WERI-Rb-1 (cell line): ENCODE measurements at regions not wholly inside any gene's neighbourhood (a gene's known extent, or its start where the extent isn't known, plus 50 kb on each side); places are given as distances from the start of the nearest gene placed in this dataset.

Experiments used
- DNase-seq: peaks from one replicate; pipeline ENCODE4 v3.0.0-alpha.2; 2020
- H3K27ac ChIP-seq: fragments of 250-450 bp; sonication (Bioruptor Pico); 2 replicates; pipeline ENCODE4 v1.5.1; 2020; ENCODE audit warnings: mild to moderate bottlenecking, moderate library complexity
- H3K27me3 ChIP-seq: fragments of 250-450 bp; sonication (Bioruptor Pico); 2 replicates; pipeline ENCODE4 v1.5.1; 2021; ENCODE audit warnings: mild to moderate bottlenecking, low read depth, moderate library complexity; ENCODE audit not compliant: insufficient read depth, severe bottlenecking
- H3K36me3 ChIP-seq: fragments of 250-450 bp; sonication (Bioruptor Pico); 2 replicates; pipeline ENCODE4 v1.5.1; 2020; ENCODE audit warnings: mild to moderate bottlenecking, moderate library complexity
- H3K4me3 ChIP-seq: 2 replicates; pipeline ENCODE4 v1.5.1; 2011; ENCODE audit warnings: low read depth, mild to moderate bottlenecking, control low read depth, low read length
- H3K9me3 ChIP-seq: fragments of 250-450 bp; sonication (Bioruptor Pico); 2 replicates; pipeline ENCODE4 v1.5.1; 2021; ENCODE audit warnings: mild to moderate bottlenecking, moderate library complexity; ENCODE audit not compliant: severe bottlenecking
- TF ChIP-seq, protein P1 (sequence below): IDR thresholded peaks from 2 replicates; pipeline ENCODE4 v1.5.1; 2011; ENCODE audit warnings: low read depth, mild to moderate bottlenecking, control low read depth, inconsistent platforms, low read length

GRCh38 chr12:78407722-78408121 is 456.9 kb upstream of the SYT1 start:
- TF ChIP-seq, protein P1, sequence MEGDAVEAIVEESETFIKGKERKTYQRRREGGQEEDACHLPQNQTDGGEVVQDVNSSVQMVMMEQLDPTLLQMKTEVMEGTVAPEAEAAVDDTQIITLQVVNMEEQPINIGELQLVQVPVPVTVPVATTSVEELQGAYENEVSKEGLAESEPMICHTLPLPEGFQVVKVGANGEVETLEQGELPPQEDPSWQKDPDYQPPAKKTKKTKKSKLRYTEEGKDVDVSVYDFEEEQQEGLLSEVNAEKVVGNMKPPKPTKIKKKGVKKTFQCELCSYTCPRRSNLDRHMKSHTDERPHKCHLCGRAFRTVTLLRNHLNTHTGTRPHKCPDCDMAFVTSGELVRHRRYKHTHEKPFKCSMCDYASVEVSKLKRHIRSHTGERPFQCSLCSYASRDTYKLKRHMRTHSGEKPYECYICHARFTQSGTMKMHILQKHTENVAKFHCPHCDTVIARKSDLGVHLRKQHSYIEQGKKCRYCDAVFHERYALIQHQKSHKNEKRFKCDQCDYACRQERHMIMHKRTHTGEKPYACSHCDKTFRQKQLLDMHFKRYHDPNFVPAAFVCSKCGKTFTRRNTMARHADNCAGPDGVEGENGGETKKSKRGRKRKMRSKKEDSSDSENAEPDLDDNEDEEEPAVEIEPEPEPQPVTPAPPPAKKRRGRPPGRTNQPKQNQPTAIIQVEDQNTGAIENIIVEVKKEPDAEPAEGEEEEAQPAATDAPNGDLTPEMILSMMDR: no peak
- no peak overlapping the region for H3K27ac ChIP-seq
- no peak for DNase-seq
- no peaks in the 10 kb centered on the region for H3K27me3 ChIP-seq
- H3K9me3 ChIP-seq: no peaks in the 10 kb centered on the region
- no peaks in the 10 kb centered on the region for H3K36me3 ChIP-seq
- no peak overlapping the region for H3K4me3 ChIP-seq

GRCh38 chr12:78414071-78414470 is 450.5 kb upstream of the SYT1 start:
- no peaks in the 10 kb centered on the region for H3K36me3 ChIP-seq
- DNase-seq: no peak
- H3K27ac ChIP-seq: no peak overlapping the region
- no peak overlapping the region for H3K4me3 ChIP-seq
- no peaks in the 10 kb centered on the region for H3K9me3 ChIP-seq
- TF ChIP-seq, protein P1: no peak
- no peaks in the 10 kb centered on the region for H3K27me3 ChIP-seq

- Histone ChIP-seq H3K27me3 (no peaks in the 10 kb centered on the region), H3K27ac (no peak overlapping the region), H3K9me3 (no peaks in the 10 kb centered on the region), H3K4me3 (no peak overlapping the region), H3K36me3 (no peaks in the 10 kb centered on the region)
- DNase-seq: no peak
- TF ChIP-seq, protein P1: no peak
Measured at GRCh38 chr12:78418919-78419318, 445.7 kb upstream of the SYT1 start.

DNA sequence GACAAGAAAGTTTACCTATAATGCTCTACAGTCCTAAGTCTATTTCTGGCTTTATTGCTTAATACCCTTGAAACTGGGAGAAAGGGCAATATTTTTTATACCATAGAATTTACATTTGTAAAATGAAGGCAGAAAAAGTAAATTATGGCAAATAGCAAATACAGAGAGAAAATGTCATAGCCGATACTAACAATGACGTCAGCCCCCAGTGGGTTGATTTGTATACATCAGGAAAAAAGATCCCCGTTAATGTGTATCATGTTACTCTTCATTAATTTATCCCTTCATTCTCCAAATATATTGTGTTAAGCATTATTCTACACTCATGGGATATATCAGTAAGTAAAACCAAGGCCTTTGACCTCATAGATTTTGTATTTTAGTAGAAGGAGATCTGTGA is 445.1 kb upstream of the SYT1 start:
- no peaks in the 10 kb centered on the region for H3K27me3 ChIP-seq
- H3K9me3 ChIP-seq: no peaks in the 10 kb centered on the region
- no peak overlapping the region for H3K27ac ChIP-seq
- H3K36me3 ChIP-seq: no peaks in the 10 kb centered on the region
- TF ChIP-seq, protein P1: no peak
- no peak for DNase-seq
- no peak overlapping the region for H3K4me3 ChIP-seq

DNA sequence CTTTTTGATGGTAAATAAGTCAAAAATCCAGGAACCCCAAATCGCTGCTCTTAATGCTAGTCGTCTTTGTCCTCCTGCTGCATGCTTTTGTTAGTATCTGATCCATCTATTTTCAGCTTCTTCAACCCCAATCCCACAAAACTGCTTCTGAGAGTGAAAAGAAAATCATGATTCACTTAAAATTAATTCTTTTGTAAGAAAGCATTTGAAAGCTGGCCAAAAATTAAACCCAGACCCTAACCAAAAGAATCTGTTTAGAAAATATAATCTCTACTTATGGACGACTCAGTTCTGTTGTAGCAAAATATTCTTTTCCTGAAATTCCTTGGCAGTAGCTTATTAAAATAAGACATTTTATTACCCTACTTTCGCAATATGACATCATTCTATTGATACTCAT is 443.6 kb upstream of the SYT1 start:
- TF ChIP-seq, protein P1: no peak
- Histone ChIP-seq H3K36me3 (no peaks in the 10 kb centered on the region), H3K27me3 (no peaks in the 10 kb centered on the region), H3K9me3 (no peaks in the 10 kb centered on the region), H3K4me3 (no peak overlapping the region), H3K27ac (no peak overlapping the region)
- no peak for DNase-seq

DNA sequence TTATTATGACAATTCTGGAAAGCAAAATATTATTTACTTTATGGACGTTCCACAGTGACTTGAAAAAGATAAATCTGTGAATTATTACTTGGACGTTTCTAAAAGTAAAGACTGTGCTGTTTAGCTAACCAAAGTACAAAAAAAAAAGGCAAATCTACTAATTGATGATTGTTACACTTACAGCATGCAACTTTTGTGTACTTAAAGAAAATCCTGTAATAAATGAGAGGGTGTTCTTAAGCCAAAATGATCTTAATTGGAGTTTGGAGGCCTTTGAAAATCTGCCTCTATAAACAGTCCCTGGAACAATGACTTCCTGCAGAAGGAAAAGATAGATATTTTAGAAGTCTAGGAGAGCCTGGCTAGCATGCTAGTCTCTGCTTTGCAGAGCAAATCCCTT is 434.0 kb upstream of the SYT1 start:
- TF ChIP-seq, protein P1: no peak
- Histone ChIP-seq H3K27ac (no peak overlapping the region), H3K4me3 (no peak overlapping the region), H3K9me3 (no peaks in the 10 kb centered on the region), H3K36me3 (no peaks in the 10 kb centered on the region), H3K27me3 (no peaks in the 10 kb centered on the region)
- no peak for DNase-seq
